IMR-90 (cell line): ENCODE measurements at regions not wholly inside any gene's neighbourhood (a gene's known extent, or its start where the extent isn't known, plus 50 kb on each side); places are given as distances from the start of the nearest gene placed in this dataset.

Experiments
- ATAC-seq: fragments of 200-7000 bp; cut with Tn5 transposase; 2 replicates; pipeline ENCODE4 v1.9.1; 2020; ENCODE audit warnings: low read depth, mild to moderate bottlenecking, moderate library complexity
- BruUV-seq: library from RNA; stranded (reverse); fragments of 400-500 nt; replicated peaks from 2 replicates; lab custom pipeline; 2021; lab: Mats Ljungman, UMichigan
- CTCF ChIA-PET: fragments of 300-600 bp; formaldehyde crosslinking; extraction: SDS; loops from one replicate; lab custom pipeline; 2021; ENCODE audit warnings: antibody characterized with exemption; lab: Yijun Ruan, JAX
- POLR2A ChIA-PET: fragments of 300-600 bp; sonication (Branson Sonifier 250); formaldehyde crosslinking; loops from one replicate; lab custom pipeline; 2022; ENCODE audit warnings: antibody characterized with exemption; ENCODE audit not compliant: unreplicated experiment; lab: Charles Lee
- DNase-seq: peaks from one replicate; pipeline ENCODE4 v3.0.0; 2013
- H2AFZ ChIP-seq: replicated peaks from 2 replicates; pipeline ENCODE3; 2013; ENCODE audit warnings: low read length, mild to moderate bottlenecking; ENCODE audit not compliant: poor library complexity
- H2AK5ac ChIP-seq: 2 replicates; pipeline ENCODE4 v1.6.1; 2013; ENCODE audit warnings: low read depth, low read length, inconsistent platforms
- H2AK9ac ChIP-seq: replicated peaks from 2 replicates; pipeline ENCODE3; 2013; ENCODE audit warnings: mild to moderate bottlenecking, low read depth, low read length, moderate library complexity; ENCODE audit not compliant: poor library complexity
- H2BK120ac ChIP-seq: 2 replicates; pipeline ENCODE4 v1.6.1; 2013; ENCODE audit warnings: low read depth, low read length, inconsistent platforms
- H2BK15ac ChIP-seq: 3 replicates; pipeline ENCODE4 v1.6.1; 2013; ENCODE audit warnings: low read depth, low read length, inconsistent platforms
- H2BK20ac ChIP-seq: 2 replicates; pipeline ENCODE4 v1.6.1; 2013; ENCODE audit warnings: low read depth, mild to moderate bottlenecking, inconsistent platforms, low read length, moderate library complexity
- H2BK5ac ChIP-seq: 2 replicates; pipeline ENCODE4 v1.6.1; 2013; ENCODE audit warnings: mild to moderate bottlenecking, low read depth, low read length, inconsistent platforms; ENCODE audit not compliant: poor library complexity, severe bottlenecking
- H3K14ac ChIP-seq: replicated peaks from 2 replicates; pipeline ENCODE4 v1.6.1; 2013; ENCODE audit warnings: low read depth, low read length, inconsistent platforms
- H3K18ac ChIP-seq: 2 replicates; pipeline ENCODE4 v1.6.1; 2013; ENCODE audit warnings: low read depth, low read length, control low read depth
- H3K23ac ChIP-seq: 2 replicates; pipeline ENCODE4 v1.6.1; 2013; ENCODE audit warnings: low read depth, low read length, inconsistent platforms
- H3K27ac ChIP-seq: 2 replicates; pipeline ENCODE4 v1.5.1; 2013; ENCODE audit warnings: mild to moderate bottlenecking, control low read depth, low read length; ENCODE audit not compliant: insufficient read depth
- H3K27me3 ChIP-seq: 2 replicates; pipeline ENCODE4 v1.6.1; 2013; ENCODE audit warnings: low read length; ENCODE audit not compliant: control insufficient read depth, insufficient read depth
- H3K36me3 ChIP-seq: 2 replicates; pipeline ENCODE4 v1.6.1; 2013; ENCODE audit warnings: low read length, mixed read lengths; ENCODE audit not compliant: control insufficient read depth, insufficient read depth
- H3K4ac ChIP-seq: 2 replicates; pipeline ENCODE4 v1.6.1; 2013; ENCODE audit warnings: low read depth, low read length, inconsistent platforms
- H3K4me1 ChIP-seq: 2 replicates; pipeline ENCODE4 v1.6.1; 2013; ENCODE audit warnings: low read length, mixed read lengths; ENCODE audit not compliant: control insufficient read depth, insufficient read depth
- H3K4me2 ChIP-seq: 2 replicates; pipeline ENCODE4 v1.6.1; 2013; ENCODE audit warnings: low read depth, mild to moderate bottlenecking, control low read depth, low read length, moderate library complexity
- H3K4me3 ChIP-seq: 2 replicates; pipeline ENCODE4 v1.5.1; 2013; ENCODE audit warnings: low read depth, mild to moderate bottlenecking, control low read depth, low read length, moderate library complexity; ENCODE audit not compliant: insufficient read depth
- H3K56ac ChIP-seq: 2 replicates; pipeline ENCODE4 v1.6.1; 2013; ENCODE audit warnings: low read length, inconsistent platforms; ENCODE audit not compliant: insufficient read depth; ENCODE audit errors: extremely low read depth
- H3K79me1 ChIP-seq, 2 experiments: 2 replicates each; pipeline ENCODE4 v1.6.1; 2013; ENCODE audit warnings: low read length in 2 of 2, inconsistent platforms in 1 of 2, low read depth in 1 of 2
- H3K9ac ChIP-seq: 2 replicates; pipeline ENCODE4 v1.6.1; 2013; ENCODE audit warnings: low read depth, low read length, control low read depth
- H3K9me1 ChIP-seq: 2 replicates; pipeline ENCODE4 v1.6.1; 2013; ENCODE audit warnings: low read length, inconsistent platforms; ENCODE audit not compliant: insufficient read depth
- H3K9me3 ChIP-seq: 2 replicates; pipeline ENCODE4 v1.6.1; 2013; ENCODE audit warnings: low read length; ENCODE audit not compliant: control insufficient read depth, insufficient read depth
- H4K20me1 ChIP-seq: 2 replicates; pipeline ENCODE4 v1.6.1; 2013; ENCODE audit warnings: low read length, inconsistent platforms; ENCODE audit not compliant: insufficient read depth
- H4K5ac ChIP-seq: 2 replicates; pipeline ENCODE4 v1.6.1; 2013; ENCODE audit warnings: mild to moderate bottlenecking, low read depth, low read length, control low read depth
- H4K8ac ChIP-seq, 2 experiments: 2 replicates each; pipeline ENCODE4 v1.6.1; 2013; ENCODE audit warnings: low read depth in 2 of 2, low read length in 2 of 2, control low read depth in 1 of 2, inconsistent platforms in 1 of 2
- H4K91ac ChIP-seq: 2 replicates; pipeline ENCODE4 v1.6.1; 2013; ENCODE audit warnings: low read depth, low read length, inconsistent platforms; ENCODE audit not compliant: insufficient read depth
- BHLHE40 ChIP-seq: fragments of 150-350 bp; IDR thresholded peaks from 2 replicates; pipeline ENCODE4 v1.6.1; 2016; ENCODE audit warnings: mild to moderate bottlenecking, low read depth, low read length
- CEBPB ChIP-seq: IDR thresholded peaks from 2 replicates; pipeline ENCODE4 v1.6.1; 2012; ENCODE audit warnings: low read depth, low read length, improper control_type of control experiment
- CHD1 ChIP-seq: IDR thresholded peaks from 2 replicates; pipeline ENCODE4 v1.6.1; 2012; ENCODE audit warnings: low read depth, low read length, improper control_type of control experiment
- CTCF ChIP-seq: conservative IDR thresholded peaks from 2 replicates; pipeline ENCODE4 v1.5.1; 2012; ENCODE audit warnings: mild to moderate bottlenecking, low read depth, low read length, improper control_type of control experiment
- ELK1 ChIP-seq: fragments of 150-350 bp; IDR thresholded peaks from 2 replicates; pipeline ENCODE4 v1.6.1; 2016; ENCODE audit warnings: low read depth, mild to moderate bottlenecking, low read length, moderate library complexity, borderline replicate concordance
- FOS ChIP-seq: fragments of 150-350 bp; IDR thresholded peaks from 2 replicates; pipeline ENCODE4 v1.6.1; 2016; ENCODE audit warnings: low read depth, low read length
- MAFK ChIP-seq: IDR thresholded peaks from 2 replicates; pipeline ENCODE4 v1.6.1; 2012; ENCODE audit warnings: low read depth, low read length, improper control_type of control experiment
- MAZ ChIP-seq: IDR thresholded peaks from 2 replicates; pipeline ENCODE4 v1.6.1; 2012; ENCODE audit warnings: low read depth, mild to moderate bottlenecking, low read length, improper control_type of control experiment, moderate library complexity, borderline replicate concordance
- MXI1 ChIP-seq: IDR thresholded peaks from 2 replicates; pipeline ENCODE4 v1.6.1; 2012; ENCODE audit warnings: low read depth, mild to moderate bottlenecking, low read length, moderate library complexity, borderline replicate concordance
- NFE2L2 ChIP-seq: fragments of 150-350 bp; IDR thresholded peaks from 2 replicates; pipeline ENCODE4 v1.6.1; 2016; ENCODE audit warnings: low read depth, mild to moderate bottlenecking, low read length
- POLR2A ChIP-seq: IDR thresholded peaks from 2 replicates; pipeline ENCODE4 v1.6.1; 2012; ENCODE audit warnings: mild to moderate bottlenecking, low read depth, low read length
- RAD21 ChIP-seq: IDR thresholded peaks from 2 replicates; pipeline ENCODE4 v1.6.1; 2012; ENCODE audit warnings: low read length, improper control_type of control experiment
- RCOR1 ChIP-seq: IDR thresholded peaks from 2 replicates; pipeline ENCODE4 v1.6.1; 2012; ENCODE audit warnings: mild to moderate bottlenecking, low read length, improper control_type of control experiment; ENCODE audit not compliant: insufficient replicate concordance
- RFX5 ChIP-seq: IDR thresholded peaks from 2 replicates; pipeline ENCODE4 v1.8.0; 2012; ENCODE audit warnings: low read depth, mild to moderate bottlenecking, low read length, moderate library complexity
- SMC3 ChIP-seq: fragments of 150-350 bp; IDR thresholded peaks from 2 replicates; pipeline ENCODE4 v1.6.1; 2016; ENCODE audit warnings: low read depth, mild to moderate bottlenecking, antibody characterized with exemption, low read length, moderate library complexity
- USF2 ChIP-seq: fragments of 150-350 bp; IDR thresholded peaks from 2 replicates; pipeline ENCODE4 v1.6.1; 2017; ENCODE audit warnings: mild to moderate bottlenecking, antibody characterized with exemption, low read length, low read depth
- WGBS, 2 experiments: methylation state at CpG; one replicate each; pipeline versions ENCODE4 v1.1.5 to v1.1.7; 2013; ENCODE audit warnings: missing lambda C conversion rate in 2 of 2; ENCODE audit not compliant: insufficient read length in 1 of 2; ENCODE audit errors: extremely low coverage in 2 of 2; 5-methylcytosine and 5-hydroxymethylcytosine counted together
- dilution Hi-C: fragments of 300-500 bp; cut with HindIII; formaldehyde crosslinking; loops from one replicate; pipeline ENCODE4 v1.14.3; 2018; ENCODE audit warnings: low sequenced_read_pairs; ENCODE audit not compliant: unreplicated experiment
- in situ Hi-C: fragments of 300-500 bp; cut with MboI; formaldehyde crosslinking; loops from 3 replicates; pipeline ENCODE4 v1.14.3; 2019; ENCODE audit warnings: low sequenced_read_pairs, inconsistent platforms, mixed read lengths
- intact Hi-C: fragments of 100-400 bp; cut with micrococcal nuclease; formaldehyde crosslinking; loops from 2 replicates; pipeline ENCODE4 v1.10.0; 2022

- H3K79me1 ChIP-seq: no peaks in the 10 kb centered on the region
- H4K20me1 ChIP-seq: no peaks in the 10 kb centered on the region; the same call in 1 of the 2 replicates
- no peak overlapping the region for H2BK15ac ChIP-seq
- H2AK5ac ChIP-seq: no peak overlapping the region
- WGBS, 2 experiments: no CpG with 5 or more reads among the region's 21 CpGs
- no peak overlapping the region for H3K4me3 ChIP-seq
- H2AFZ ChIP-seq: no peak overlapping the region
- no peak overlapping the region for H4K8ac ChIP-seq
- no peaks in the 10 kb centered on the region for H3K4me1 ChIP-seq
- H4K91ac ChIP-seq: no peak overlapping the region
- POLR2A ChIA-PET: no interaction called here
- no peaks in the 10 kb centered on the region for H3K36me3 ChIP-seq
- no peak overlapping the region for H4K5ac ChIP-seq
- BruUV-seq: no TSS peak
- in situ Hi-C loops (no loop called here), dilution Hi-C loops (no loop called here), intact Hi-C loops (no loop called here)
- no peak overlapping the region for H2AK9ac ChIP-seq
- CTCF ChIA-PET: no interaction called here
- no peak overlapping the region for H2BK5ac ChIP-seq
- H3K27ac ChIP-seq: no peak overlapping the region
- no peaks in the 10 kb centered on the region for H3K9me3 ChIP-seq
- no peak overlapping the region for H3K56ac ChIP-seq
- H3K14ac ChIP-seq: no peak overlapping the region
- H2BK20ac ChIP-seq: no peak overlapping the region
- H3K9ac ChIP-seq: no peak overlapping the region
- H3K4me2 ChIP-seq: no peak overlapping the region
- peaks cover 6% of the 10 kb centered on the region; the same call in 1 of the 2 replicates for H3K27me3 ChIP-seq
- no peaks in the 10 kb centered on the region for H3K9me1 ChIP-seq
- no peak overlapping the region for H2BK120ac ChIP-seq
- H3K4ac ChIP-seq: no peak overlapping the region
- no peak for DNase-seq
- TF ChIP-seq RFX5 (no peak), FOS (no peak), RCOR1 (no peak), ELK1 (no peak), POLR2A (no peak), MAZ (no peak), MXI1 (no peak), SMC3 (no peak), NFE2L2 (no peak), CHD1 (no peak), CEBPB (no peak), MAFK (no peak), CTCF (no peak), USF2 (no peak), BHLHE40 (no peak), RAD21 (no peak)
- no peak for ATAC-seq
- H3K23ac ChIP-seq: no peak overlapping the region
- H3K18ac ChIP-seq: no peak overlapping the region
Observed at GRCh38 chr5:1744393-1745122, 55.1 kb downstream of the MRPL36 start.
